HG03442 (cell line): ENCODE measurements at regions not wholly inside any gene's neighbourhood (a gene's known extent, or its start where the extent isn't known, plus 50 kb on each side); places are given as distances from the start of the nearest gene placed in this dataset.

ENCODE experiments used
- ATAC-seq: cut with Tn5 transposase; IDR thresholded peaks from one replicate; pipeline ENCODE4 v1.9.1; 2021; ENCODE audit warnings: mild to moderate bottlenecking, moderate library complexity; ENCODE audit not compliant: unreplicated experiment

GRCh38 chr12:128138125-128138524, 128.8 kb upstream of the TMEM132C start:
- no peak for ATAC-seq

GRCh38 chr12:128140551-128140950, 126.4 kb upstream of the TMEM132C start:
- no peak for ATAC-seq

GRCh38 chr12:128150961-128151360, 116.0 kb upstream of the TMEM132C start:
- ATAC-seq, result no peak

GRCh38 chr12:128155571-128155970, 111.4 kb upstream of the TMEM132C start:
- ATAC-seq, result no peak

GRCh38 chr12:128163086-128163485, 103.9 kb upstream of the TMEM132C start:
- no peak for ATAC-seq

GRCh38 chr12:128164533-128164932, 102.4 kb upstream of the TMEM132C start:
- no peak for ATAC-seq

- no peak for ATAC-seq
These were observed 101.6 kb upstream of the TMEM132C start for GRCh38 chr12:128165387-128165786.

- no peak for ATAC-seq
These were observed 98.7 kb upstream of the TMEM132C start for GRCh38 chr12:128168273-128168672.

- ATAC-seq, result no peak
These were observed 96.8 kb upstream of the TMEM132C start for GRCh38 chr12:128170181-128170580.

- no peak for ATAC-seq
These were observed 88.4 kb upstream of the TMEM132C start for GRCh38 chr12:128178565-128178964.

- no peak for ATAC-seq
These were observed 88.0 kb upstream of the TMEM132C start for GRCh38 chr12:128178966-128179365.

- no peak for ATAC-seq
These were observed 86.8 kb upstream of the TMEM132C start for GRCh38 chr12:128180166-128180565.

GRCh38 chr12:128190052-128190451, 76.9 kb upstream of the TMEM132C start:
- ATAC-seq, result no peak

- ATAC-seq, result no peak
These were observed 76.4 kb upstream of the TMEM132C start for GRCh38 chr12:128190614-128191013.

- ATAC-seq, result no peak
These were observed 75.6 kb upstream of the TMEM132C start for GRCh38 chr12:128191380-128191779.

GRCh38 chr12:128204711-128205110, 62.3 kb upstream of the TMEM132C start:
- ATAC-seq, result no peak

- ATAC-seq, result no peak
These were observed 61.8 kb upstream of the TMEM132C start for GRCh38 chr12:128205145-128205544.

GRCh38 chr12:128205758-128206157, 61.2 kb upstream of the TMEM132C start:
- ATAC-seq, result no peak
